ENCODE measurements at regions not wholly inside any gene's neighbourhood (a gene's known extent, or its start where the extent isn't known, plus 50 kb on each side); places are given as distances from the start of the nearest gene placed in this dataset.

DNA sequence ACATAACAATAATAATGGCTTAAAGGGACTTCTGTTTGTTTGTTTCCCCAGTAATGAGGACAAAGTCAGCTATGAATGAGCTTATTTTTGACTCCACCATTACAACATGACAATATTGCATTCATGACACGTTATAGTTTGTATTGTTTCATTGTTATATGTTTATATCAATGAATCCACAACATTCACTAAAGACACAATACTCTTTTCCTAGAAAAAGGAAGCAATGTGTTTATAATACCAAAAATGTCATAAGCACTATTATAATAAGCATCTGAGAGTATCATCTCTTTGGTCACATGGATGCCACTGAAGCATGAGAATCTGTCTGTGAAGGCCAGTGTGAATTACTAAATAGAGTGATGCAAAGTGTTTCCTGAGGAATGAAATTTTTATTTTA is 1026.9 kb upstream of the C9orf72 start:
- DNase-seq: no peak

DNA sequence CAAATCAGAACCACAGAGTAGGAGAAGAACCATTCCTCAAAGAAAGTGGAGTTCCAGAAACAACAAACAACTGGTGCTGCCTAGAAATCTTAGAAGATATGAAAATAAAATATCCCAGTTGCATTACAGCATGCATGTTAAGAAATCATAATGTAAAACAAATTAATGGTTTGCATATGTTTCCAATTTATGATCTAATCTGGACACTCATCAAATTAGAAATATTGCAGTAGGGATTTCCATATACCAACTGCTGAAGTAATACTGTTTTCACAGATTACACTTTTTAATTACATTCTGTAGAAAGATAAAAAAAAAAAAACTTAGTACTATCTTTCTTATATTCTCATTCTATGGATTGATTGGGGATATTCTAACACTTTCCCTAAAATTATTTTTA is 1034.6 kb upstream of the C9orf72 start:
- no peak for DNase-seq

DNA sequence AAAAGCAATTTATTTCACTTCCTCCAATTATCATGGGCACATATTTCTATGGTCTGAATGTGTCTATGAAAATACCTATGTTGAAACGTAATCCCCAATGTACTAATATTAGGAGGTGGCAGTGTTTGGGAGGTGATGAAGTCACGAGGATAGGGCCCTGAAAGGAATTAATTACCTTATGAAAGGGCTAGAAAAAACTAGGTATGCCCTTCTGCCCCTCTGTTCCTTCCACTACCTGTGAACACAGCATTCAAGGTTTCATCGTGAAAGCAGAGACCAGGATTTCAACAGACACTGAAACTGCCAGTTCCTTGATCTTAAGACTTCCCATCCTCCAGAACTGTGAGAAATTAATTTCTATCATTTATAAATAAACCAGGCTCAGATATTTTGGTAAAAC is 1037.1 kb upstream of the C9orf72 start:
- DNase-seq: no peak

DNA sequence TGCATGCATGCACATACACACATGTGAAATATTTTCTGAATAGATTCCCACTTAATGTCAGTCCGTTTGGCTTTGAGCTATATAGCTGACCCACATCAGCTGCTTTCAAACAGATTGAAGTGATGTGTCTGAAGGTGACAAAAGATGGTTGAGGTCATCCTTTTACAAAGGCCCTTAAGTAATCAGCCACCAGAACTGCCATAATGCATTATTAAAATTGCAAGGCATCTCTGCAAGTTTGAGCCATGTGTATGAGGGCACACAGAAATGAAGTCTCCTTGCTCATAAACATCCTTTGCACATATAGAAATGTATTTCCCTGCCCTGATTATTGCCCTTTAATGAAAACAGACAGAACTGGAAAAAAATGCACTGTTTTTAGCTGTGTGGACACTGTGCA is 1043.0 kb upstream of the C9orf72 start:
- DNase-seq: no peak

DNA sequence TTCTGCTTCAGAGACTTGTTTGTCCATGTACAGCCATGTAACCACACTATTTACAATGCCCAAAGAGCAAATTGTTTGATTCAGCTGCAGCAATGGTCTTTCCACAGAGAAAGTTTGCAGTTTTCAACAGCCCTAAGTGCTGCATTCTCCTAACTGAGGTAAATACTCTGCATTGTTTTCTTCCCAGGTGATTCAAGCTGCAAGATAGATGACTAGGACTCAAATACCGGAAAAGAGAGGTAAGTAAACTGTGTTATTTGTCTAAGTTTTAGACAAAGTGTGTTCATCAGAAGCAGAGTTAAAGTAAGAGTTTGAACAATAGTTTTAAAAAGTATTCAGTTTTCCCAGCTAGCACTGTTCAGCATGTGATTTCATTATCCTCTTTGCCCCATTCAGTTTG is 1046.7 kb upstream of the C9orf72 start:
- no peak for DNase-seq

DNA sequence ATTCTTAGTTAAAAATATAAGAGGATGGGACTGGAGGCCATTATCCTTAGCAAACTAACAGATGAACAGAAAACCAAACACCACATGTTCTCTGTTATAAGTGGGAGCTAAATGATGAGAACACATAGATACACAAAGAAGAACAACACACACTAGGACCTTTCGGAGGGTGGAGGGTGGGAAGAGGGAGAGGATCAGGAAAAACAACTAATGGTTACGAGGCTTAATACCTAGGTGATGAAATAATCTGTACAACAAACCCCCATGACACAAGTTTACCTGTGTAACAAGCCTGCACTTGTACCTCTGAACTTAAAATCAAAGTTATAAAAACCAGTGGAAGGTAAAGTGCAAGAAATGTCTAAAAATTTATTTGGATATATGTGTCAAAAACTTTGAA is 1047.4 kb upstream of the C9orf72 start:
- DNase-seq: no peak

DNA sequence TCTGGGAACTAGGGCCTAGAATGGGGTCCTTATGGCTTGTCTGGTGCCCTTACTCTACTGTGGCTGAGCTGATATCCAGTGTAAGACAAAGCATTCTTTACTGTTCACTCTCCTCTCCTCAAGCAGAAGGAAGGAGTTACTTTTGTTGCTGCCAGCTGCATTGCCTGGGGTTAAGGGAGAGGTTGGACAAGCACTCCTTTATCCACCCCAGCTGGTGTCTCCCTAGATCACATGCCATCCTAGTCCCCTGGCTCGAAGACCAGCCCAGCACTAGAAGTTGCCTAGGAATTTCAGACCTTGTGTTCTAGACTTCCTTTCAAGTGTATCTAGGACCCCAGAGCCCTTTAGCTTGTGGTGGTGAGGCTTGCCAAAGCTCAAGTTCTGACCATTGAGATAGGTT is 1051.5 kb upstream of the C9orf72 start:
- no peak for DNase-seq

DNA sequence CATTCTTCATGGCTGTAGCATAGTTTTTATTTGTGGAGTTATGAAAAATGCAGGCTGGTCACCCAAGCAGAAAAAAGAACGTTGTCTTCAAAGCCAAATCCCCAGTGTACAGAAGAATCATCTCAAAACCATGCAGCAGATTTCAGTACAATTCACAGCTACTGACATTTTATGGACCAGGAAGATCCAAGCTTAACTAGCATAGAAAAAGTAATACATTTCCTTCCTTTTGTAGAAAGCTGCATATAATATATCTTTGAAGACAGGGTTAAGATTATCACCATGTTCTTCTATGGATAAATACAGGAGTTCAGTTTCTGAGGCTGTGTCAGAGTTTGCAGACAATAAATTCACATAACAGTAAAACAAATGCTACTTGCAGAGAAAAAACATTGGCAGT is 1054.8 kb upstream of the C9orf72 start:
- no peak for DNase-seq

DNA sequence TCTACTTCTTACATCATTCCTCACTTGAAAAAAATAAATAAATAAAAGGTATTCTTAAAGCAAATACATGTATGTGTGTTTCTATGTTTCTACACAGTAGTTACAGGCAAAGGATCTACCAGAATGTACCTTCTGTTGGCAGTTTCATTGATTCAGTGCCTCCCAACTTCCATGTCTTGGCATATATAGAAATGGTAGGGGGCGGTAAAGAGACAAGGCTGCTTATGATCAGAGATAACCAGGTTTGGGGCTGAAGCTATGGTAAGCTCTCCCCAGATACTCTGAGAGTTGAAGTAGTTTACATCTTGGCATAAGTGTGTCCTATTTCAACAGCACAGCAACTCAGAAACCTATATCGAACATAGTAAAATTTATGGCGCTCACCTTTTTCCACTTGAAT is 1075.4 kb upstream of the C9orf72 start:
- no peak for DNase-seq

DNA sequence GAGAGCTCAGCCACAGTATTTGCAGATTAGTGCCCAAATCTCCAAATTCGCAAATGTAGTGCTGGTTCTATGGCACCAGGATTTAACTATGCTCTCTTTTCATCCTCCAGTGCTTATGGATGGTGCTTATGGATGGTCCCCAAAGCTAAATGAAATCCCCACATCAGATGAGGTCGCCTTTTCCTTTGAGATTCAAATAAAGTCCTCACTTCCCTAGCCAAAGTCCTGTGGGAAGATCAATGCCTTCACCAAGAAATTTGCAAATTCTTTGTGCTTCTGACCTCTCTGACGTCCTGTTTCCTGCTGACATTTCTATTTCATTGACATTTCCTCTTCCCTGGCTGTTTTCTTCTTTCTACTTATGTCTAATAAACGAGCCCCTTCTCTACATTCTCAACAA is 1077.0 kb upstream of the C9orf72 start:
- DNase-seq: no peak

DNA sequence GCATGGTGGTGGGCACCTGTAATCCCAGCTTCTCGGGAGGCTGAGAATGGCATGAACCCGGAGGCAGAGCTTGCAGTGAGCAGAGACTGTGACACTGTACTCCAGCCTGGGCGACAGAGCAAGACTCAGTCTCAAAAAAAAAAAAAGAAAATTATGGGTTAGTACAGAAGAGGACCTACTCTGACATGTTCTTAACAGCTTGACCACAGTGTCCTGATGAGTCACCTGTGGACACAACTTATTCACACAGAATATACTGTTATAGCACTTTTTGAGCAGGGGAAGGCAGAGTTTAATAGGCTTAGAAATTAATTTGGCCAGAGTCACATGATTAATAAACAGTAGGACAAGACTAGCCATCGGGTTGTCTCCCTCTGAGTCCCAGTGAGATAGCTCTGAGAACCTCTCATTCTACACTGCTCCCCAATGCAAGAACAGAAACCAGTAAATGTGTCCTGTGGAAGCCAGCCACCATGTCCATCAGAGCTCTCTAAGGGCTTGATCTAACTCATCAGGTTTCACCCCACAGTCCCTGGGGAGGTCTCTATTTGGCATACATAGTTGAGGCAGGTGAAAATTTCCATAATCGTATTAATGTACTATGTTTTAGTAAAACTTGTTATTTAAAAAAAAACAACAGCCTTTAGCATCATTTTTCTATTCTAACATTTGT is 1077.9 kb upstream of the C9orf72 start:
- DNase-seq: no peak

DNA sequence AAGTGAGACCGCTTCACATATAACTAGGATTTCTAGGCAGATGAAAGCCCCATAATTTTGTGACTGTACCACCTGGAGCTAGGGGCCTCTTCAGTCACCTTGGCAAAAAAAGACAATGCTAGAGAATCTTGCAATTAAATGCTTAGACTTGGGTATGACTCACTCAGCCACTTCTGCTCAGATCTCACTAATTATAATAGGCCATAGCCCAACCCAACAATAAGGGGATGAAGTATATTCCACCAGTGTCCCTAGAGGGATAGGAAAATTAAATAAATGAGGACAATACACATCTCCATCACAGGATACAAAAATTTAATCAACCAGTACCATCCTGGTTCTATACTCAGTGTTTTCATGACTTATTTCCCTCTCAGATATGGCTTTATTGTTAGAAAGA is 1079.9 kb upstream of the C9orf72 start:
- no peak for DNase-seq

DNA sequence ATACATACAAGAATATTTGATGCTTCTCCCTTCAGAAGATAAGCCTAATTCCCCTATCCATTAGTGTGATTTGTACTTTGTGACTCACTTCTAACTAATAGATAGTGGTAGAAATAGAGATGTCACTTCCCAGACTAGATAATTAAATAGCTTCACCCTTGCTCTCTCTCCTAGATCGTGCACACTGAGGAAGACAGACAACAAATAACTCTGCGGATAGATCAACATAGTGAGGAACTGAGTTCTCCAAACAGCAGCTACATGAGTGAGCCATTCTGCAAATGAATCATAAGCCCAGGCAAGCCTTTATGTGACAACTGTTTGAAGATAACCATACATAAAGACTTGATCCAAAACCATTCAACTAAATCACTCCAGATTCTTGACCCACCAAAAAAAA is 1083.4 kb upstream of the C9orf72 start:
- no peak for DNase-seq

DNA sequence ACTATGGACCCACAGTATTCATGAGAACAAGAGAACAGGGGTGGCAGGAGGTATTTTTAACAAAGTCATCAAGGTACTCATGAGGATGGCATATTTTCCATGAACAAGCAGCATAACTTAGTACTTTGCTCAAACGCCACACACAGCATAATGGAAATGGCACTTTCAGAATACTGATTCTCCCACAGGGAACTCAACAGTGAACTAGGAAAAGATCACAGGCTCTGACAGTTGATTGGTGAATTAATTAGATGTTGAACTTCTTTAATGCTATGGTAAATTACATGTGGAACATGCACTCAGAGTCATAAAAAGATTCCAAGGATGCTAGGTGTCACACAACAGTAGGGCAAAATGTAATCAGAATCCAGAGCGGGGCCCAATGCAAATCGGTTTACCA is 1088.6 kb upstream of the C9orf72 start:
- DNase-seq: no peak

DNA sequence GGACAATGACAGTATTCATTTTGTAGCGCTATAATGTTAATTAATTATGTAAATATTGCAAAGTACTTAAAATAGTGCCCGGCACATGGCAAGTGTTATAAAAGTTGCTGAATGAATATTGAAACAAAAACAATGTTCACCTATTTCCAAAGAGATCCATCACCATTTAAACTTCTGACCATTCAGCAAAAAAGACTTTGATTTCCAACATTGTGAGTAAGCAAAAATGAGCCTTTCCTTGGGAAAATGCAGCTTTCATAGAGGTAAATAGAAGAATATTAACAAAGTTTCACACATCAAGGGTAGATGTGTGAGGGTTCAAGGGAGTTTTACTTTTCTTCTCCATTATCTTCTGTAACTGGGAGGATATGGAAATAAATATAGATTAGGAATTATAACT is 1089.4 kb upstream of the C9orf72 start:
- no peak for DNase-seq

DNA sequence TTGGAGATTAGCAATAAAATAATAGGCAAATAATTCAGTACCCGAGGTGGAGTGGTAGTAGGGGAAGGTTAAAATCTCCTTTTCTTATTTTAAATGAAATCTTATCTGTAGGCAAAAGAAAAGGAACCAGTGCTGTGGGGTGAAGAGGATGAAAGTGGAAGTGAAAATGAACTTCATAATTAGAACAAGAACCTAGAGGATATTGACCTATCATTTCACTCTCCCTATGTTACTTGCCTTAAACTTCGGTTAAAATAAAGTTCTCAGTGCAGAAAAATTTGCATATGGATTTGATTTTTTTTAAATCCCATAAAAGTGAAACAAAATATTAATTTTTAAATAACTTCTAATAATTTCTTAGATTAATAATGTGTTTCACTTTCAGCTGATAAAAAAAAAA is 1094.9 kb upstream of the C9orf72 start:
- no peak for DNase-seq

DNA sequence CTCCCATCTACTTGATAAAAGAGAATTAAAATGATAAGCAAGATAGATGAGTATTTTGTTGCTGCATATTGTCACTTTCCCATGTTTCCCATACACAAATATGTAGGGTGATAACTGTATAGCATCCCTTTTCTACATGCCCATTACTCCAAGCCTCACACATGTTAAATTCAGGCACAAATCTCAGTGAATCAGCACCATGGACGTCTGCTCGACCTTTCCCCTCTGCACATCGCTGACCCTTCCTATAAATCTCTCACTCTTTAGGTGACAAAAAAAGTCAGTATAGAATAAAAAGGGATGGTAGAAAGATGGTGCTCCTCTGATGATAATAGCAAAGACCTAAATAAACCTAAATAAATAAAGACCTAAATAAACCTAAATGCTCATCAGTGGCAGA is 1097.7 kb upstream of the C9orf72 start:
- DNase-seq: no peak

DNA sequence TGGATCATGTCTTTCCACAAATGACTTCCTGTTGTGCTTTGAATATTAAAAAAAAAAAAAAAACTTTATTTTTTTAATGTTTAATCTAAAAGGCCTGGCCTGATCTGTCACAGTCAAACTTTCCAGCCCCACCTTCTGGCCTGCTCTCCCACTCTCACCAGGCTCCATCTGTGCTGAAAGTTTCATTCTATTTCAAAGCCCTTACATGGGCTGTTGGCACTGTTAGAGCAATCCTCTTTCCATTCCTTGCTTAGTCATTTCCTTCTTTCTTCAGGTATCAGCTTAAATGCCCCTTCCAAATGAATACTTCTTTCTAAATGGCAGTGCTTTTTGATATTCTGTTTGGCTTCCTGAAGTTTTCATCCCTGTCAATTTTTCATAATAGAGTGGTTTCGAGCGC is 1104.8 kb upstream of the C9orf72 start:
- no peak for DNase-seq

DNA sequence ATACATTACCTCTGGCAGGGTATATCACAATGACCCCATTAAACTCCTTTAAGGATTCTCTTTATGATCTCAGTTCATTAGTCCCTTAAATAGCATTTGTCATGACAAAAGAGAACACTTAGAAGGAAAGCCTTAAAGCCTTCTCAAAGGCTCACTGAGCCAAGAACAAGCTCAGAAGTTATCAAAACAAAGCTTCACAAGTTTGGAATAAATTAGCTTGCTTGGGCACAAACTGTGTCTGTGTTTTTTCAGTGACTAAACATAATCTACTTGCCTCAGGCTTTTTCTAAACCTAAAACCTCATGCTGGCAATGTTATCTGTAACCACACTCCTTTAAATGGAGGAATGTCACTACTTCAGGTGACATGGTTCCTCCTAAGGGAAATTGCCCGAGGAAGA is 1114.9 kb upstream of the C9orf72 start:
- no peak for DNase-seq

DNA sequence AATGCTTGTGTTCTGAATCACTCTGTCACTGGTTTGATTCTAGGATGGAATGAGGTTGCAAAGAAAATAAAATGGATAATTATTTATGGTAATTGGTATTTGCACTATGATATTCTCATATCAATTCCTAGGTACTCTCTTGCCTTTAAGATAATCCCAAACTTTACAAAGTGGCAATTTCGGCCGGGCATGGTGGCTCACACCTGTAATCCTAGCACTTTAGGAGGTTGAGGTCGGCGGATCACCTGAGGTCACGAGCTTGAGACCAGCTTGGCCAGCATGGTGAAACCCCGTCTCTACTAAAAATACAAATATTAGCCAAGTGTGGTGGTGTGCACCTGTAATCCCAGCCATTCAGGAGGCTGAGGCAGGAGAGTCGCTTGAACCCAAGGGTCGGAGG is 1118.7 kb upstream of the C9orf72 start:
- no peak for DNase-seq

DNA sequence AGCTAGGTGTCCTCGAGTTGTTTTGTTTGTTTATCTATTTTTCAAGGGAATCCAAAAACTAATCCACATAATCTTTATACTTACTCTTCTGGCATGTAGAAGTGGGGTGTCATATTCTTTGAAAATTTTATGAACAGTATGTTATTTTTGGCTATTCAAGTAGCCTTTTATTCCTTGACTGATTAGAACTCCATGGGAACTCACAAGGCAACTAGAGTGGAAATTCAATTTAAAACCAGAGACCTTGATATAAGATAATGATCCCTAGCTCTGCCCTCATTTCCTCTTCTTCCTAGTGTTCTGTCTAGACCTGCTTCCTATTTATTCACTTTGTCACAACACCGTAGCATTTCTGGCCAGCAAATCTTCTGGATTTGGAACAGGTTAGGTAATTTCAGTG is 1123.7 kb upstream of the C9orf72 start:
- DNase-seq: no peak

DNA sequence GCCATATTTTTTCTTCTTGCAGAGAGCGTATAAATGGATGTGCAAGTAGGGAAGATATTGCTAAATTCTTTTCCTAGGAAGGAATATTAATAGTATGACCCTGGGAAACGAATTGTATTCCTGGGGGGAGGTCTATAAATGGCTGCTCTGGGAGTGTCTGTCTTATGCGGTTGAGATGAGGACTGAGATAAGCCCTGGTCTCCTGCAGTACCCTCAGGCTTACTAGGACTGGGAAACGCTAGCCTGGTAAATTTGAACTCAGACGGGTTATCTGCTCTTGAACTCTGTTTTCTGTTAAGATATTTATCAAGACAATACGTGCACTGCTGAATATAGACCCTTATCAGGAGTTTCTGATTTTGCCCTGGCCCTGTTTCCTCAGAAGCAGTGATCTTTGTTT is 1126.4 kb upstream of the C9orf72 start:
- DNase-seq: no peak

DNA sequence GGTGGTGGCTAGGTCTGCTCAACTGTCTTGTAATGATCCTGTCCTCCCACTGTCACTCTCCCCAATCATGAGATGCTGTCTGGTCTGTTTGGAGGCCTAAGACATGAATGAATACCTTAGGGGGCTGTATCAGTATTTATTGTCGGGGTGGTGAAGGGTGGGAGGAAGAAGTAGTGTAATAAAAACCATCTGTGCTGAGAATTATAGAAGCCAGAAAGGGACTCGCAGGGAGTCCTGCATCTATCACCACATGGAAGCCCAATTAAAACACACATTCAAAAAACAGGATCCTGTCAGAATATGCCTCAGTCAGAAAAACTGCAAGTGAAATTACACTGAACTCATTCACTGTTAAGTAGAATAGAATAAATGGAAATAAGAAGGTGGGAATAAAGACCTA is 1134.3 kb upstream of the C9orf72 start:
- peak in 1 of 51 donors; percentile 2 for DNase-seq

DNA sequence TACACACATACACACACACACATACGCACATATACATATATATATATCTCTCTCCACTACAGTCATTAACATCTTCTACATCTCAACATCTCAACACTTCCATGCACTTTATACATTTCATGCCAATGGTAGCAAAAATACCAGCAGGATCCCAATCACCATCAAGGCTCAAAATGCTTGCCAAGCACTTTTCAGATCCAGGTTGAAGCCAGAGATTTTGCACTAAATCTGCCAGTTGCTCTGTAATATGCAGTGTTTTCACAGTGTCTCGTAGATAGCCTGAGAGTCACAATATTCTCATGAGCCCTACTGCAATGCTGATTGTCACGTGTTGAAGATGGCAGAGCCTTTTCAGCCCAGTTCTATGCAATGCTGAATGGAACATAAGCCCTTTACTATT is 1140.9 kb upstream of the C9orf72 start:
- DNase-seq: no peak

DNA sequence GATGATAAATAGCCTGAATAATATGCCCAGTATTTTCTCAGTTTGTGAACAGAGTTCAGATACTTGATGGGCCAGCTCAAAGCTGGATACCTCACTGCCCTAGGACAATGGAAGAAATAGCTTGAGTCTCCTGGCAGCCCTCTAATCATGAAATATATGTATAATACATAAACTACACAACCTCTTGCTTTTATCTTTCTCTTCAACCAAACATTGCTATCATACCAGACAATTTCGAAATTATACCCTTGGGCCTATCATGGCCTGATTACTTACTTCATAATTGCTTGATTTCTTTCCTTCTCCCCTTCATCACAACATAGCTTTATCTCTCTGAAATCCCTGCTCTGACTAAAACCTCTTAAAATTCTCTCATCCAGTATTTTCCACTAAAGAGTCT is 1144.9 kb upstream of the C9orf72 start:
- DNase-seq: no peak
